Loucy (cell line): ENCODE measurements at regions not wholly inside any gene's neighbourhood (a gene's known extent, or its start where the extent isn't known, plus 50 kb on each side); places are given as distances from the start of the nearest gene placed in this dataset.

Experiments
- EZH2phosphoT487 ChIP-seq: fragments of 200-600 bp; IDR thresholded peaks from 2 replicates; pipeline ENCODE4 v1.6.1; 2018; ENCODE audit warnings: antibody characterized with exemption, mild to moderate bottlenecking, moderate library complexity, borderline replicate concordance
- TF ChIP-seq, protein P1 (sequence below): fragments of 200-600 bp; sonication (generic); conservative IDR thresholded peaks from 2 replicates; pipeline ENCODE4 v1.5.1; 2014; ENCODE audit warnings: mild to moderate bottlenecking, antibody characterized with exemption, low read length

DNA sequence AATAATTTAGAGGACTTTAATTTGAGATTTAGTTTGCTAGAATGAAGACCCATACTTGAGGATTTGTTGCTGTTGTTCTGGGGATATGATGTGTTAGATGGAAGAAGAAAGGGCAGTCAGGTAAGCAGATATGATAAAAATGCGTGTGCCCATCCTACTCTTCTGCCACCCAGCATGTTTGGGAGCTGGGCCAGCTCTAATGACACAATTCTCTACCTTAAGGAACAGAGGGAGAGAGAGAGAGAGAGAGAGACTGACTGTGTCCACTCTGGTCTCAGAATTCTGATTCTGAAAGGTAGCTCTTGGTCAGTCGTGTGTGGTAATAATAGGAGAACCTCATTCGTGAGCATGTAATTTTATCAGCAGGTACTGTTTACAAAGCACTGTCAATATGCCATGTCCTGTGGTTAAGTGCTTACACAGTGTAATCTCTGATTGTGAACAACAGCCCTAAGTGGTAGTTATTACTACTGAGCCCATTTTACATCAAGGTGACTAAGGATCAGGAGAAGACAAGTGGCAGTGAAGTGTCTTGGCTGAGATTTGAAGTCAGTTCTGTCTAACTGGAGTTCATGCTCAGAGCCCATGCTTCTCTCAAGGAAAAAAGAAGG, 307.4 kb upstream of the SEMA6A start:
- TF ChIP-seq, protein P1, sequence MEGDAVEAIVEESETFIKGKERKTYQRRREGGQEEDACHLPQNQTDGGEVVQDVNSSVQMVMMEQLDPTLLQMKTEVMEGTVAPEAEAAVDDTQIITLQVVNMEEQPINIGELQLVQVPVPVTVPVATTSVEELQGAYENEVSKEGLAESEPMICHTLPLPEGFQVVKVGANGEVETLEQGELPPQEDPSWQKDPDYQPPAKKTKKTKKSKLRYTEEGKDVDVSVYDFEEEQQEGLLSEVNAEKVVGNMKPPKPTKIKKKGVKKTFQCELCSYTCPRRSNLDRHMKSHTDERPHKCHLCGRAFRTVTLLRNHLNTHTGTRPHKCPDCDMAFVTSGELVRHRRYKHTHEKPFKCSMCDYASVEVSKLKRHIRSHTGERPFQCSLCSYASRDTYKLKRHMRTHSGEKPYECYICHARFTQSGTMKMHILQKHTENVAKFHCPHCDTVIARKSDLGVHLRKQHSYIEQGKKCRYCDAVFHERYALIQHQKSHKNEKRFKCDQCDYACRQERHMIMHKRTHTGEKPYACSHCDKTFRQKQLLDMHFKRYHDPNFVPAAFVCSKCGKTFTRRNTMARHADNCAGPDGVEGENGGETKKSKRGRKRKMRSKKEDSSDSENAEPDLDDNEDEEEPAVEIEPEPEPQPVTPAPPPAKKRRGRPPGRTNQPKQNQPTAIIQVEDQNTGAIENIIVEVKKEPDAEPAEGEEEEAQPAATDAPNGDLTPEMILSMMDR, result no peak
- no peak for TF ChIP-seq EZH2phosphoT487
